Activated CD4-positive, alpha-beta memory T cell treated with anti-CD3 and anti-CD28 coated beads, Interleukin-2, amount 10 ng/mL, durations not matched to agents 7 days and 5 days (primary cell): ENCODE measurements at regions not wholly inside any gene's neighbourhood (a gene's known extent, or its start where the extent isn't known, plus 50 kb on each side); places are given as distances from the start of the nearest gene placed in this dataset.

ENCODE experiments used
- CTCF ChIA-PET: fragments of 350-600 bp; sonication (Branson Sonifier 250); formaldehyde crosslinking; loops from one replicate; lab custom pipeline; 2021; ENCODE audit warnings: antibody characterized with exemption, inconsistent platforms; lab: Charles Lee
- POLR2A ChIA-PET: fragments of 350-600 bp; sonication (Branson Sonifier 250); formaldehyde crosslinking; loops from one replicate; lab custom pipeline; 2021; ENCODE audit warnings: antibody characterized with exemption; lab: Charles Lee
- DNase-seq: peaks from one replicate; pipeline ENCODE4 v3.0.0-alpha.2; 2020
- H3K27ac Mint-ChIP-seq: one replicate; pipeline ENCODE4 v1.8.0; 2021; ENCODE audit warnings: mild to moderate bottlenecking, mixed read lengths
- H3K27me3 Mint-ChIP-seq: one replicate; pipeline ENCODE4 v1.8.0; 2021; ENCODE audit warnings: mixed read lengths
- H3K36me3 Mint-ChIP-seq: one replicate; pipeline ENCODE4 v1.8.0; 2021; ENCODE audit warnings: low read depth, mixed read lengths
- H3K4me1 Mint-ChIP-seq: one replicate; pipeline ENCODE4 v1.8.0; 2021; ENCODE audit warnings: mixed read lengths
- H3K4me3 Mint-ChIP-seq: one replicate; pipeline ENCODE4 v1.8.0; 2021; ENCODE audit warnings: mild to moderate bottlenecking, mixed read lengths
- H3K9me3 Mint-ChIP-seq: one replicate; pipeline ENCODE4 v1.8.0; 2021; ENCODE audit warnings: mixed read lengths

GRCh38 chrX:20965270-20966044 is 408.8 kb upstream of the CNKSR2 start:
- Mint-ChIP-seq H3K27me3 (no peaks in the 10 kb centered on the region), H3K9me3 (no peaks in the 10 kb centered on the region), H3K4me1 (no peaks in the 10 kb centered on the region), H3K36me3 (no peaks in the 10 kb centered on the region), H3K4me3 (no peak overlapping the region), H3K27ac (no peak overlapping the region)
- CTCF ChIA-PET, result no interaction called here
- POLR2A ChIA-PET, result no interaction called here
- no peak for DNase-seq

- Mint-ChIP-seq H3K9me3 (no peaks in the 10 kb centered on the region), H3K27me3 (no peaks in the 10 kb centered on the region), H3K27ac (no peak overlapping the region), H3K4me1 (no peaks in the 10 kb centered on the region), H3K4me3 (no peak overlapping the region), H3K36me3 (no peaks in the 10 kb centered on the region)
- ChIA-PET CTCF (no interaction called here), POLR2A (no interaction called here)
- no peak for DNase-seq
These were observed 420.2 kb upstream of the CNKSR2 start for GRCh38 chrX:20954014-20954413.

- CTCF ChIA-PET, result no interaction called here
- H3K4me1 Mint-ChIP-seq, result no peaks in the 10 kb centered on the region
- H3K4me3 Mint-ChIP-seq, result no peak overlapping the region
- H3K9me3 Mint-ChIP-seq, result no peaks in the 10 kb centered on the region
- no peak overlapping the region for H3K27ac Mint-ChIP-seq
- no peaks in the 10 kb centered on the region for H3K36me3 Mint-ChIP-seq
- POLR2A ChIA-PET, result no interaction called here
- no peaks in the 10 kb centered on the region for H3K27me3 Mint-ChIP-seq
- no peak for DNase-seq
These were observed 422.0 kb upstream of the CNKSR2 start for GRCh38 chrX:20952180-20952579.

DNA sequence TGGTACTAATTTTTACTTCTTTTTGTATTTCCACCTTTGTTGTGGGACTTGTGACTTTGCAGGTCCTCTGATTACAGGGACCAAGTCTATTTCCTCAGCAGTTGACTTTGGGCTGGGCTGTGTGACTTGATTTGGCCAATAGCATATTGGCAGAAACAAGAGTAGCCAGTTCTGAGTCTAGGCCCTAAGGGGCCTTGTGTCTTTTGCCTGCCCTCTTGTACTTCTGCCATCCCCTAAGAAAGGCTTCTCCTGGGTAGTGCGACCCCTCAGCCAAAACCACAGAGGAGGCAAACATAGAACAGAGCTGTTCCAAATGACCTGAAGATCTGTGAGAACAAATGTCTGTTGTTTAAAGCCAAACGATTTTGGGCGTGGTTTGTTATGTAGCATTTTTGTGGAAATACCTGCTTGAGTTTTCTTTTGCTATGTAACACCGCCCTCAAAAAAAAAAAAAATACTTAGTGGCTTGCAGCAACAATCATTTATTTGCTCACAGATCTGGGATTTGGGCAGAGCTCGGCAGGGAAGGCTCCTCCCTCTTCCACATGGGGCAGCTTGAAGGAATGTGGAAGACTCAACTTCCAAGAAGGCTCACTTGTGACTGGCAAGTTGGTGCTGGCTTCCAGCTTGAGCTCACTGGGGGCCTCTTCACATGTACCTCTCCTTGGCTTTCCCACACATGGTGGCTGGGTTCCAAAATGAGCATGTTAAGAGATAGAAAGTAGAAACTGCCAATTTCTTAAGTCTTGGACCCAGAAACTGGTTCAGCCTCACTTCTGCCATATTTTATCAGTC is 423.0 kb upstream of the CNKSR2 start:
- POLR2A ChIA-PET, result no interaction called here
- H3K4me3 Mint-ChIP-seq, result no peak overlapping the region
- CTCF ChIA-PET, result no interaction called here

DNA sequence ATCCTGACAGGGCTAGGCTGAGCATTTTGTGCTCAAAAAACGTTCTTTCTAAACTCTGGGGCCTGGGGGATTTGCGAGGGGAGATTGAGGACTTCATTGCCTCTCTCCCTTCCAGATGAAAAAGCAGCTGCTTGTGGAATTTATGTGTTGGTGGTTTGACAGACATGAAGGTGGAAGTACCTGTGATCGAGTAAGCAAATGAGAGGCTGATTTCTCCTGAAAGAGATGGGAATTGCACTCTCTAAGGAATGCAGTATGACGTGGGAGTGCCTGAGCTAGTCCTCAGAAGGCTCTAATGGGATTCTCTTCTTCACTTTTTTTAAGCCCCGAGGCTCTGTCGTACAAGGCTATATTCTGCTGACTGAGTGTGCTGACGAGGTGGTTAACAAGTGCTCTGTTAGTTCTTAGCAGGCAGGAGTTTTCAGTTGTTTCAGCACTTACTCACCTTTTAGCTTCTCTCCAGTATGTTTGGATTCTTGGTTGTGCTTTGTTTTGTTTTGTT is 426.8 kb upstream of the CNKSR2 start:
- no peaks in the 10 kb centered on the region for H3K4me1 Mint-ChIP-seq
- H3K36me3 Mint-ChIP-seq, result no peaks in the 10 kb centered on the region
- POLR2A ChIA-PET, result no interaction called here

More for the DNA sequence above, 423.0 kb upstream of the CNKSR2 start:
- Mint-ChIP-seq H3K4me1 (no peaks in the 10 kb centered on the region), H3K27me3 (no peaks in the 10 kb centered on the region), H3K9me3 (no peaks in the 10 kb centered on the region), H3K27ac (no peak overlapping the region), H3K36me3 (no peaks in the 10 kb centered on the region)
- DNase-seq, result no peak

DNA sequence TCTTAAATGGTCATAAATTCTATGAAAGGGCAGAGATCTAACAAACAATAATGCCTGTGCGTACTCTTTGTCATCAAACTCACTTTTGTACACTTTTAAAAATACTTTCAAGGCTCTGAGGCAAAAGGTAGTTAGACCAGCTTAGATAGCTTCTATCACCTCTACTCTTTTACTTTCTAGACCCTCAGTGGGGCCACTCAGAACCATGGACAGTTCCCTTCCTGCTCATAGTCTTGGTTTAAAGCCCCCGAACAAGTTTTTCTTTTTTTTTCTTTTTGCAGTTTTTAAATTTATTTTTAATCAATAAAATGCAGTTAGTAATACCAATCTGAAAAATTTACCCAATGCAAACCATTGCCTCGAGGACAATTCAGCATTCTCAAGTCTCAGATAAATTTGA is 460.5 kb upstream of the CNKSR2 start:
- no peak for DNase-seq
- Mint-ChIP-seq H3K36me3 (no peaks in the 10 kb centered on the region), H3K4me1 (no peaks in the 10 kb centered on the region), H3K27me3 (no peaks in the 10 kb centered on the region), H3K27ac (no peak overlapping the region), H3K4me3 (no peak overlapping the region), H3K9me3 (no peaks in the 10 kb centered on the region)
- ChIA-PET POLR2A (no interaction called here), CTCF (no interaction called here)

More for the DNA sequence above, 426.8 kb upstream of the CNKSR2 start:
- Mint-ChIP-seq H3K27me3 (no peaks in the 10 kb centered on the region), H3K4me3 (no peak overlapping the region), H3K9me3 (no peaks in the 10 kb centered on the region), H3K27ac (no peak overlapping the region)
- CTCF ChIA-PET, result no interaction called here
- no peak for DNase-seq

DNA sequence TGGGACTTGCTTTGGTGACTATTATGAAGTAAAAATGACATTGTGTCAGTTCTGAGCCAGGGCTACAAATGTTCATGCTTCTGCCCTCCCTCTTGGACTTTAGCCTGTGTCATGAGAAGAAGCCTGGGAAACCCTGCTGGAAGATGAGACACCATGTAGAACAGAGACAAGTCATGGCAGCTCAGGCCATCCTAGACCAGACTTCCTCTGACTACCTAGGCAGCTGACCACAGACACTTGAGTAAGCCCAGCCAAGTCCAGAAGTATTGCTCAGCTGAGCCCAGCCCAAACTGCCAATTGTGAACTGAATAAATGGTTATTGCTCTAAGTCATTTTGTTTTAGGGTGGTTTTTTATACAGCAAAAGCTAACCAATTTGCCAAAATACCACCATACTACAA is 467.6 kb upstream of the CNKSR2 start:
- no peaks in the 10 kb centered on the region for H3K36me3 Mint-ChIP-seq
- H3K27me3 Mint-ChIP-seq, result no peaks in the 10 kb centered on the region
- H3K27ac Mint-ChIP-seq, result no peak overlapping the region
- POLR2A ChIA-PET, result no interaction called here
- no peak overlapping the region for H3K4me3 Mint-ChIP-seq
- DNase-seq, result no peak
- no peaks in the 10 kb centered on the region for H3K4me1 Mint-ChIP-seq
- H3K9me3 Mint-ChIP-seq, result no peaks in the 10 kb centered on the region
- CTCF ChIA-PET, result no interaction called here

DNA sequence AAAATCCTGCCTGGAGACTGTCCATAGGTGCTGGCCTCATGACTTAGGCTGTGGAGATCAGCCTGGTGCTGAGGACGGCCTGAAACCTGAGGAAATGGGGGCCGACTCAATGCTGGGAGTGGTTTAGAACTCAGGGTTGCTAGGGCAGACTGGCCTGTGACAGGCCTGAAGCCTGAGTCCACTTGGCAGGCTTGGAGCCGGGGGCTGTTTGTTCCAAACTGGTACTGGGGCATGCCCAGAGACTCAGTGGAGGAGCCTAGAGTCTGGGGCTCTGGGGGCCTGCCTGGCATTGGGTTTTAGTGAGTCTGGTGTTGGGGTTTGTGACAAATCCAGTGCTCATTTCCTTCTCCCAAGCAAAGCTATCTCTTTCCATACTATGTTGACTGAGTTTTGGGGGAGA is 489.7 kb upstream of the CNKSR2 start:
- ChIA-PET CTCF (no interaction called here), POLR2A (no interaction called here)
- Mint-ChIP-seq H3K36me3 (no peaks in the 10 kb centered on the region), H3K9me3 (no peaks in the 10 kb centered on the region), H3K4me3 (no peak overlapping the region), H3K27me3 (no peaks in the 10 kb centered on the region), H3K4me1 (no peaks in the 10 kb centered on the region), H3K27ac (no peak overlapping the region)
- DNase-seq, result no peak

DNA sequence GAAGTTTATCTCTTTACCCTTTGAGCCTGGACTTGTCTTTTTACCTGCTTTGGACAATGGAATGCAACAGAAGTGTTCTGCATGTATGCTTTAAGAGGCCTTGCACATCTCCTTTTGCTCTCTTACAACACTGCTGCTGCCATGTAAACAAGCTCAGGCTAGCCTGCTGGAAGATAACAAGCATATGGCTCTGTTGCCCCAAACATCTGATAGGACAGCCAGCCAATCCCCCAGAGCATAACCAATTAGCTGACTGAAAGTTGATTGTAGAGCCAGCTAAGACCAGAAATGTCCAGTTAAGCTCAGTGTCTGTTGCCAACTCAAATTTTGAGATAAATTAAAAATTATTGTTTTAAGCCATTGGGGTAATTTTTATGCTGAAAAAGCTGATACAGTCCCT is 510.6 kb upstream of the CNKSR2 start:
- ChIA-PET CTCF (no interaction called here), POLR2A (no interaction called here)
- Mint-ChIP-seq H3K4me3 (no peak overlapping the region), H3K36me3 (no peaks in the 10 kb centered on the region), H3K27me3 (no peaks in the 10 kb centered on the region), H3K27ac (no peak overlapping the region), H3K9me3 (no peaks in the 10 kb centered on the region), H3K4me1 (no peaks in the 10 kb centered on the region)
- DNase-seq, result no peak

DNA sequence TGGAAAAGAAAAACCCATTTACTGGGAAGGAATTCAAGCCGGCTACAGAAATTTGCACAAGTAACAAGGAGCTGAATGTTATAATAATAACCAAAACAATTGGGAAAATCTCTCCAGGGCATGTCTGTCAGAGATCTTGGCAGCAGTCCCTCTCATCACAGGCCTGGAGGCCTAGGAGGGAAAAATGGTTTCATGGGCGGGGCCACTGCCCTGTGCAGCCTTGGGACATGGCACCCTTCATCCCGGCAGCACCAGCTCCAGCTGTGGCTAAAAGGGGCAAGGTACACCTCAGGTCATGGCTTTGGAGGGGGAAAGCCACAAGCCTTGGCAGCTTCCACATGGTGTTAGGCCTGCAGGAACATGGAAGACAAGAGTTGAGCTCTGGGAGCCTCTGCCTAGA is 513.1 kb upstream of the CNKSR2 start:
- Mint-ChIP-seq H3K27me3 (no peaks in the 10 kb centered on the region), H3K4me3 (no peak overlapping the region), H3K36me3 (no peaks in the 10 kb centered on the region), H3K27ac (no peak overlapping the region), H3K4me1 (no peaks in the 10 kb centered on the region), H3K9me3 (no peaks in the 10 kb centered on the region)
- ChIA-PET POLR2A (no interaction called here), CTCF (no interaction called here)
- DNase-seq, result no peak

- Mint-ChIP-seq H3K4me1 (no peaks in the 10 kb centered on the region), H3K4me3 (no peak overlapping the region), H3K27ac (no peak overlapping the region), H3K36me3 (no peaks in the 10 kb centered on the region), H3K9me3 (no peaks in the 10 kb centered on the region), H3K27me3 (no peaks in the 10 kb centered on the region)
- no peak for DNase-seq
- ChIA-PET POLR2A (no interaction called here), CTCF (no interaction called here)
These were observed 516.5 kb upstream of the CNKSR2 start for GRCh38 chrX:20857746-20858145.

- Mint-ChIP-seq H3K4me3 (no peak overlapping the region), H3K4me1 (no peaks in the 10 kb centered on the region), H3K36me3 (no peaks in the 10 kb centered on the region), H3K27me3 (no peaks in the 10 kb centered on the region), H3K27ac (no peak overlapping the region), H3K9me3 (no peaks in the 10 kb centered on the region)
- CTCF ChIA-PET, result no interaction called here
- no peak for DNase-seq
- POLR2A ChIA-PET, result no interaction called here
These were observed 535.7 kb upstream of the CNKSR2 start for GRCh38 chrX:20838477-20838876.

- H3K27ac Mint-ChIP-seq, result no peak overlapping the region
These were observed 544.3 kb upstream of the CNKSR2 start for GRCh38 chrX:20829665-20830491.

More at GRCh38 chrX:20829665-20830491, 544.3 kb upstream of the CNKSR2 start:
- Mint-ChIP-seq H3K36me3 (no peaks in the 10 kb centered on the region), H3K27me3 (no peaks in the 10 kb centered on the region), H3K4me1 (no peaks in the 10 kb centered on the region), H3K9me3 (no peaks in the 10 kb centered on the region), H3K4me3 (no peak overlapping the region)
- POLR2A ChIA-PET, result no interaction called here
- DNase-seq, result no peak
- CTCF ChIA-PET, result no interaction called here
